Fibroblast of lung (primary cell): ENCODE measurements at regions not wholly inside any gene's neighbourhood (a gene's known extent, or its start where the extent isn't known, plus 50 kb on each side); places are given as distances from the start of the nearest gene placed in this dataset.

Source experiments
- DNase-seq, 2 donors: peaks; one replicate each; pipeline versions ENCODE4 v3.0.0 to v3.0.0-alpha.2; 2010; ENCODE audit warnings: low read depth in 2 of 2
- H2AFZ ChIP-seq: 2 replicates; pipeline ENCODE4 v1.5.1; 2012; ENCODE audit warnings: low read length, control low read depth, inconsistent platforms
- H3K27ac ChIP-seq: 2 replicates; pipeline ENCODE4 v1.5.1; 2011; ENCODE audit warnings: low read length, control low read depth; ENCODE audit not compliant: insufficient read depth
- H3K27me3 ChIP-seq: 2 replicates; pipeline ENCODE4 v1.5.1; 2011; ENCODE audit warnings: mild to moderate bottlenecking, low read length; ENCODE audit not compliant: control insufficient read depth, insufficient read depth
- H3K36me3 ChIP-seq: 2 replicates; pipeline ENCODE4 v1.5.1; 2011; ENCODE audit warnings: low read length; ENCODE audit not compliant: control insufficient read depth, insufficient read depth
- H3K4me1 ChIP-seq: 2 replicates; pipeline ENCODE4 v1.5.1; 2011; ENCODE audit warnings: low read length; ENCODE audit not compliant: control insufficient read depth, insufficient read depth; ENCODE audit errors: extremely low read depth
- H3K4me2 ChIP-seq: 2 replicates; pipeline ENCODE4 v1.5.1; 2011; ENCODE audit warnings: low read length, control low read depth; ENCODE audit not compliant: insufficient read depth; ENCODE audit errors: extremely low read depth
- H3K4me3 ChIP-seq, 4 experiments: fragments of 200-600 bp in 1 of 4; sonication (generic) in 1 of 4; replicated peaks in 1 of 4; 2 replicates each; pipeline ENCODE4 v1.5.1; 2011 to 2016; ENCODE audit warnings: low read length in 4 of 4, low read depth in 3 of 4, mild to moderate bottlenecking in 3 of 4, control low read depth in 2 of 4, inconsistent platforms in 1 of 4, mixed read lengths in 1 of 4; ENCODE audit not compliant: insufficient read depth in 1 of 4; ENCODE audit errors: control extremely low read depth in 1 of 4
- H3K79me2 ChIP-seq: 2 replicates; pipeline ENCODE4 v1.5.1; 2012; ENCODE audit warnings: mild to moderate bottlenecking, low read length, inconsistent platforms; ENCODE audit not compliant: control insufficient read depth, insufficient read depth
- H3K9ac ChIP-seq: 2 replicates; pipeline ENCODE4 v1.5.1; 2011; ENCODE audit warnings: mild to moderate bottlenecking, low read length, control low read depth; ENCODE audit not compliant: insufficient read depth
- H3K9me3 ChIP-seq: 2 replicates; pipeline ENCODE4 v1.5.1; 2012; ENCODE audit warnings: low read depth, low read length; ENCODE audit not compliant: control insufficient read depth, insufficient read depth
- H4K20me1 ChIP-seq: 2 replicates; pipeline ENCODE4 v1.5.1; 2011; ENCODE audit warnings: low read length; ENCODE audit not compliant: control insufficient read depth, insufficient read depth; ENCODE audit errors: extremely low read depth
- EZH2 ChIP-seq: IDR thresholded peaks from 2 replicates; pipeline ENCODE4 v1.5.1; 2012; ENCODE audit warnings: low read length, control low read depth, mild to moderate bottlenecking; ENCODE audit errors: missing control alignments
- TF ChIP-seq, protein P1 (sequence below), 2 donors: IDR thresholded peaks in 1 of 2; conservative IDR thresholded peaks in 1 of 2; 1 replicate in 1 of 2; 2 replicates in 1 of 2; pipeline ENCODE4 v1.5.1; 2011 to 2012; ENCODE audit warnings: low read length in 2 of 2, control low read depth in 1 of 2, inconsistent platforms in 1 of 2, low read depth in 1 of 2, mild to moderate bottlenecking in 1 of 2

DNA sequence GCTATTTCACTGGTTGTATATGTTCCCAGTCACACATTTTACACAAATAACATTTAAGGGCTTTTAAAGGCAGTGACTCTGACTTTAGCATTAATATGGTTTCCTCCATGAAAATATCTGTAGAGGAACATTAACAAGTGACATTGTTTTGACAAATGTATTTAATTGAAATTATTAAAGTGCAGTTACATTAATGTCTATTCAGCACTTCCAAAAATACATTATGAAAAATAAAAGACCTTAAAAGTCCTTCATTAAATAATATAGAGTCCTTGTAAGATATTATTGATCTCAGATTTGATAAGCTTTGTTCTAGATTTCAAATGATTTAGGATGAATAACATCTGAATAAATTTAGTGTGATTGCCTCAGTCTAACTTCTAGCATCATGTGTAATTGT is 951.9 kb upstream of the CHORDC1 start:
- Histone ChIP-seq H3K79me2 (no peaks in the 10 kb centered on the region), H4K20me1 (no peaks in the 10 kb centered on the region), H3K4me2 (no peak overlapping the region), H3K9me3 (no peaks in the 10 kb centered on the region), H3K4me3 (no peak overlapping the region), H3K27ac (no peak overlapping the region), H2AFZ (no peak overlapping the region), H3K4me1 (no peaks in the 10 kb centered on the region), H3K9ac (no peak overlapping the region), H3K27me3 (no peaks in the 10 kb centered on the region), H3K36me3 (no peaks in the 10 kb centered on the region)
- no peak for DNase-seq
- no peak for TF ChIP-seq EZH2
- TF ChIP-seq, protein P1, sequence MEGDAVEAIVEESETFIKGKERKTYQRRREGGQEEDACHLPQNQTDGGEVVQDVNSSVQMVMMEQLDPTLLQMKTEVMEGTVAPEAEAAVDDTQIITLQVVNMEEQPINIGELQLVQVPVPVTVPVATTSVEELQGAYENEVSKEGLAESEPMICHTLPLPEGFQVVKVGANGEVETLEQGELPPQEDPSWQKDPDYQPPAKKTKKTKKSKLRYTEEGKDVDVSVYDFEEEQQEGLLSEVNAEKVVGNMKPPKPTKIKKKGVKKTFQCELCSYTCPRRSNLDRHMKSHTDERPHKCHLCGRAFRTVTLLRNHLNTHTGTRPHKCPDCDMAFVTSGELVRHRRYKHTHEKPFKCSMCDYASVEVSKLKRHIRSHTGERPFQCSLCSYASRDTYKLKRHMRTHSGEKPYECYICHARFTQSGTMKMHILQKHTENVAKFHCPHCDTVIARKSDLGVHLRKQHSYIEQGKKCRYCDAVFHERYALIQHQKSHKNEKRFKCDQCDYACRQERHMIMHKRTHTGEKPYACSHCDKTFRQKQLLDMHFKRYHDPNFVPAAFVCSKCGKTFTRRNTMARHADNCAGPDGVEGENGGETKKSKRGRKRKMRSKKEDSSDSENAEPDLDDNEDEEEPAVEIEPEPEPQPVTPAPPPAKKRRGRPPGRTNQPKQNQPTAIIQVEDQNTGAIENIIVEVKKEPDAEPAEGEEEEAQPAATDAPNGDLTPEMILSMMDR (conservative IDR thresholded peaks at IDR 0.05 in 1 of 2, IDR thresholded peaks at IDR 0.05 in 1 of 2; ENCODE audit: low read depth in 1 of 2, low read length in 2 of 2) = no peak

DNA sequence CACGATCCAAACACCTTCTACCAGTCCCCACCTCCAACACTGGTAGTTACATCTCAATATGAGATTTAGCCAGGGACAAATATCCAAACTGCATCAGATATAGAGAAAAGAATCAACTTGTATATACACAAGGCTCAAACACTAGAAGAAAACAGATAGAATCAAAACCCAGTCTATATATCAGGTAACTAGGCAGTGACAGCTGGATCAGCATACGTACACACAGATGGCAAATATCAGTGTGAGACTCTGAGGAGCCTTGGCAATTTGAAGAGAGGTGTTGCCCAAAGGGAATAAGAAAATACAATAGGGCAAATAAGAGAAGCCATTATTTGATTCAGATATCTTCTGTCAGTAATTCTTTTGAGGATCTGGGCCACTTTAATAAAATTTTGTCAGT is 951.3 kb upstream of the CHORDC1 start:
- H3K9me3 ChIP-seq = no peaks in the 10 kb centered on the region
- no peak overlapping the region for H3K9ac ChIP-seq
- no peaks in the 10 kb centered on the region for H3K27me3 ChIP-seq
- H3K79me2 ChIP-seq = no peaks in the 10 kb centered on the region
- H3K27ac ChIP-seq = no peak overlapping the region
- TF ChIP-seq EZH2 = no peak
- TF ChIP-seq, protein P1 (conservative IDR thresholded peaks at IDR 0.05 in 1 of 2, IDR thresholded peaks at IDR 0.05 in 1 of 2; ENCODE audit: low read depth in 1 of 2, low read length in 2 of 2) = no peak
- H3K36me3 ChIP-seq = no peaks in the 10 kb centered on the region
- DNase-seq = no peak
- no peak overlapping the region for H3K4me3 ChIP-seq
- H4K20me1 ChIP-seq = no peaks in the 10 kb centered on the region
- no peaks in the 10 kb centered on the region for H3K4me1 ChIP-seq
- no peak overlapping the region for H2AFZ ChIP-seq
- H3K4me2 ChIP-seq = no peak overlapping the region

DNA sequence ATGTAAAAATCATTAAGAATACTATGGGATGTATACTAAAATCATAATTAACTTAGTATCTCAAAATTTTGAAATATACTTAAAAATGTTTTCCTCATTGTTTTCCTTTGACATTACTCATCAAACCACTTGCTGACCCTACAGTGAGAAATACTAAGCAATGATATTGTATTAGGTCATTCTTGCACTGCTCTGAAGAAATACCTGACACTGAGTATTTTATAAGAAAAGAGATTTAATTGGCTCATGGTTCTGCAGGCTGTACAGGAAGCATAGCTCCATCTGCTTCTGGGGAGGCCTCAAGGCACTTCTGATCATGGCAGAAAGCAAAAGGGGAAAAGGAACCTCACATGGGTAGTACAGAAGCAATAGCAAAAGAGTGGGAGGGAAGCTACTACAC is 950.9 kb upstream of the CHORDC1 start:
- no peak overlapping the region for H2AFZ ChIP-seq
- peak; percentile 34 to 65 for DNase-seq
- TF ChIP-seq EZH2 = no peak
- TF ChIP-seq, protein P1 (conservative IDR thresholded peaks at IDR 0.05 in 1 of 2, IDR thresholded peaks at IDR 0.05 in 1 of 2; ENCODE audit: low read depth in 1 of 2, low read length in 2 of 2) = no peak

More for the DNA sequence above, 950.9 kb upstream of the CHORDC1 start:
- Histone ChIP-seq H3K9ac (no peak overlapping the region), H3K27ac (no peak overlapping the region), H3K79me2 (no peaks in the 10 kb centered on the region), H3K4me3 (no peak overlapping the region), H3K36me3 (no peaks in the 10 kb centered on the region), H3K27me3 (no peaks in the 10 kb centered on the region), H3K4me1 (no peaks in the 10 kb centered on the region), H3K9me3 (no peaks in the 10 kb centered on the region), H4K20me1 (no peaks in the 10 kb centered on the region), H3K4me2 (no peak overlapping the region)
